Endodermal cell (in vitro differentiated cells): ENCODE measurements at regions not wholly inside any gene's neighbourhood (a gene's known extent, or its start where the extent isn't known, plus 50 kb on each side); places are given as distances from the start of the nearest gene placed in this dataset.

Source experiments
- DNase-seq: peaks from one replicate; pipeline ENCODE4 v3.0.0-alpha.2; 2017
- H3K27ac ChIP-seq: 2 replicates; pipeline ENCODE4 v1.5.1; 2013; ENCODE audit warnings: mild to moderate bottlenecking, low read depth, low read length, moderate library complexity
- H3K27me3 ChIP-seq: 2 replicates; pipeline ENCODE4 v1.6.1; 2013; ENCODE audit warnings: mild to moderate bottlenecking, low read length, moderate library complexity; ENCODE audit not compliant: insufficient read depth, control insufficient read depth, poor library complexity, severe bottlenecking
- H3K36me3 ChIP-seq: 2 replicates; pipeline ENCODE4 v1.7.0; 2013; ENCODE audit warnings: mild to moderate bottlenecking, low read length, moderate library complexity; ENCODE audit not compliant: control insufficient read depth, insufficient read depth
- H3K4me1 ChIP-seq: one replicate; pipeline ENCODE4 v1.7.0; 2013; ENCODE audit warnings: low read length; ENCODE audit not compliant: control insufficient read depth, insufficient read depth
- H3K4me3 ChIP-seq: 2 replicates; pipeline ENCODE4 v1.5.1; 2013; ENCODE audit warnings: mild to moderate bottlenecking, low read length, moderate library complexity
- H3K9ac ChIP-seq: 2 replicates; pipeline ENCODE4 v1.6.1; 2013; ENCODE audit warnings: mild to moderate bottlenecking, low read length, moderate library complexity; ENCODE audit not compliant: poor library complexity, severe bottlenecking; ENCODE audit errors: extremely low read depth
- H3K9me3 ChIP-seq: 2 replicates; pipeline ENCODE4 v1.6.1; 2013; ENCODE audit warnings: mild to moderate bottlenecking, low read length, moderate library complexity; ENCODE audit not compliant: control insufficient read depth
- H3K27ac Mint-ChIP-seq: 2 replicates; pipeline ENCODE4 v1.8.0; 2020; ENCODE audit warnings: mixed read lengths
- H3K27me3 Mint-ChIP-seq: 2 replicates; pipeline ENCODE4 v1.8.0; 2021; ENCODE audit warnings: mild to moderate bottlenecking, mixed read lengths; ENCODE audit not compliant: insufficient read depth
- H3K36me3 Mint-ChIP-seq: 2 replicates; pipeline ENCODE4 v1.8.0; 2020; ENCODE audit warnings: low read depth, mixed read lengths
- H3K4me1 Mint-ChIP-seq: 2 replicates; pipeline ENCODE4 v1.8.0; 2020; ENCODE audit warnings: mixed read lengths
- H3K4me3 Mint-ChIP-seq: 2 replicates; pipeline ENCODE4 v1.8.0; 2020; ENCODE audit warnings: mild to moderate bottlenecking, moderate library complexity, mixed read lengths
- H3K9me3 Mint-ChIP-seq: 2 replicates; pipeline ENCODE4 v1.8.0; 2020; ENCODE audit warnings: mild to moderate bottlenecking, mixed read lengths
- WGBS, 2 experiments: methylation state at CpG; one replicate each; pipeline versions ENCODE4 v1.1.5 to v1.1.7; 2013; ENCODE audit warnings: missing lambda C conversion rate in 2 of 2, mixed read lengths in 1 of 2; ENCODE audit not compliant: insufficient coverage in 1 of 2, insufficient read length in 1 of 2; 5-methylcytosine and 5-hydroxymethylcytosine counted together
- TF ChIP-seq, protein P1 (sequence below): fragments of 200-600 bp; sonication (generic); conservative IDR thresholded peaks from 2 replicates; pipeline ENCODE4 v1.5.0; 2021; ENCODE audit warnings: antibody characterized with exemption, mild to moderate bottlenecking

DNA sequence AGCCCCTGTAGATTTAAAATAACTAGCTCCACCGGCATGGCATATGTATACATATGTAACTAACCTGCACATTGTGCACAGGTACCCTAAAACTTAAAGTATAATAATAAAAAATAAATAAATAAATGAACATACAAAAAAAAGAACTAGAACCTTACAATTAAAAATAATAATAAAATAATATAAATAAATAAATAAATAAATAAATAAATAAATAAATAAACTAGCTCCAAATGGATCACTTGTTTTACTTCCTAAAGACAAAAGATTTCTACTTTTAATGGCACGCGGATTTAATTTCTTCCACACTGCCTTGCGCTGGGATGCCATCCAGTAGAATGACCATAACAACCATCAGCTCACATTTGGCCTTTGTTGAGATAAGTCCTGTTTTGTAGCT lies 141.0 kb upstream of the NRSN1 start:
- H3K4me3 Mint-ChIP-seq = no peak overlapping the region
- WGBS, 2 experiments = 97% methylated on average over 4 of the region's 4 CpGs; no CpG with 5 or more reads in 1 of the 2 experiments
- H3K9me3 Mint-ChIP-seq = no peaks in the 10 kb centered on the region
- H3K27me3 Mint-ChIP-seq = no peaks in the 10 kb centered on the region
- DNase-seq = no peak
- peaks cover 5% of the 10 kb centered on the region for H3K4me1 Mint-ChIP-seq
- no peaks in the 10 kb centered on the region for H3K4me1 ChIP-seq
- H3K27me3 ChIP-seq = no peaks in the 10 kb centered on the region
- H3K4me3 ChIP-seq = no peak overlapping the region
- H3K9me3 ChIP-seq = no peaks in the 10 kb centered on the region
- H3K27ac Mint-ChIP-seq = no peak overlapping the region
- no peaks in the 10 kb centered on the region for H3K36me3 Mint-ChIP-seq
- no peak overlapping the region for H3K9ac ChIP-seq
- no peak overlapping the region for H3K27ac ChIP-seq
- TF ChIP-seq, protein P1, sequence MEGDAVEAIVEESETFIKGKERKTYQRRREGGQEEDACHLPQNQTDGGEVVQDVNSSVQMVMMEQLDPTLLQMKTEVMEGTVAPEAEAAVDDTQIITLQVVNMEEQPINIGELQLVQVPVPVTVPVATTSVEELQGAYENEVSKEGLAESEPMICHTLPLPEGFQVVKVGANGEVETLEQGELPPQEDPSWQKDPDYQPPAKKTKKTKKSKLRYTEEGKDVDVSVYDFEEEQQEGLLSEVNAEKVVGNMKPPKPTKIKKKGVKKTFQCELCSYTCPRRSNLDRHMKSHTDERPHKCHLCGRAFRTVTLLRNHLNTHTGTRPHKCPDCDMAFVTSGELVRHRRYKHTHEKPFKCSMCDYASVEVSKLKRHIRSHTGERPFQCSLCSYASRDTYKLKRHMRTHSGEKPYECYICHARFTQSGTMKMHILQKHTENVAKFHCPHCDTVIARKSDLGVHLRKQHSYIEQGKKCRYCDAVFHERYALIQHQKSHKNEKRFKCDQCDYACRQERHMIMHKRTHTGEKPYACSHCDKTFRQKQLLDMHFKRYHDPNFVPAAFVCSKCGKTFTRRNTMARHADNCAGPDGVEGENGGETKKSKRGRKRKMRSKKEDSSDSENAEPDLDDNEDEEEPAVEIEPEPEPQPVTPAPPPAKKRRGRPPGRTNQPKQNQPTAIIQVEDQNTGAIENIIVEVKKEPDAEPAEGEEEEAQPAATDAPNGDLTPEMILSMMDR = no peak
- H3K36me3 ChIP-seq = no peaks in the 10 kb centered on the region

DNA sequence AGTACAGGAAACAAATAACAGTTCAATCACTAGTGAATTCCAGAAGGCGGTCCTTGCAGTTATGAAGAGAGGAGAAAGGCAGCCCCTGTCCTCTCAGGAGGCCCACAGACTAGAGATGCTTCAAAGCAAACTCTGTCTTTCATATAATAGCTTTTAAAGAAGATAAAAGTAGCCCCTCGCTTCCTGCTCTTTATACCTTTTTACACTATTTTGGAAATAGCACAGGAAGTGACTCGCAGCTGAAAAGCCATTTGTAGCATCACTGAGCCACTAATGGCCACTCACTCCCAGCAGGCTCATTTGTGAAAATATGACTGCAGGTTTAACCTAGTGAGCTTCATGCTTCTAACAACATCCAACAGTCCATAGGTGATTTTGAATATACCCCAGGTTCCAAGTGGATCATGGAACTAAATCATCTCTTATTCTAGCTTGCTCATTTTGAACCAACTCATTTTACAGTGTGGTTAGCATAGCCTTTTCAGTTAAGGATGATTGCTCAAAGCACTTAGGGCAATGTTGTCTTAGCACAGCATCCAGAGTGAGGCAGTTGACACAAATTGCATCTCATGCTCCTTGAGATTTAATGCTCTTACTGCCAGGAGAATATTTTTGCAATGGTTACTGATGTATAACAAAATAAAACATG lies 136.0 kb upstream of the NRSN1 start:
- Histone ChIP-seq H3K27me3 (no peaks in the 10 kb centered on the region), H3K9me3 (no peaks in the 10 kb centered on the region), H3K4me3 (no peak overlapping the region), H3K9ac (no peak overlapping the region), H3K4me1 (no peaks in the 10 kb centered on the region), H3K36me3 (no peaks in the 10 kb centered on the region), H3K27ac (no peak overlapping the region)
- Mint-ChIP-seq H3K27ac (no peak overlapping the region), H3K27me3 (no peaks in the 10 kb centered on the region), H3K36me3 (no peaks in the 10 kb centered on the region), H3K4me1 (no peaks in the 10 kb centered on the region), H3K4me3 (no peak overlapping the region), H3K9me3 (peaks cover 3% of the 10 kb centered on the region)
- TF ChIP-seq, protein P1 = no peak
- no peak for DNase-seq
- 82 to 92% methylated on average over 2 to 3 of the region's 3 CpGs for WGBS, 2 experiments

DNA sequence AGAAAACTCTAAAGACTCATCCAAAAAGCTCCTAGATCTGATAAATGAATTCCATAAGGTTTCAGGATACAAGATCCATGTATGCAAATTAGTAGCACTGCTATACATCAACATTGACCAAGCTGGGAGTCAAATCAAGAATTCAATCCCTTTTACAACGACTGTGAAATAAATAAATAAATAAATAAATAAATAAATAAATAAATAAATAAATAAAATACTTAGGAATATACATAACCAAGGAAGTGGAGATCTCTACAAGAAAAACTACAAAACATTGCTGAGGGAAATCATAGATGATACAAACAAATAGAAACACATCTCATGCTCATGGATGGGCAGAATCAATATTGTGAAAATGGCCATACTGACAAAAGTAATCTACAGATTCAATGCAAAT lies 132.0 kb upstream of the NRSN1 start:
- TF ChIP-seq, protein P1 = no peak
- H3K36me3 Mint-ChIP-seq = no peaks in the 10 kb centered on the region
- H3K9me3 ChIP-seq = no peaks in the 10 kb centered on the region
- no peaks in the 10 kb centered on the region for H3K36me3 ChIP-seq
- H3K9ac ChIP-seq = no peak overlapping the region
- DNase-seq = no peak
- H3K4me3 ChIP-seq = no peak overlapping the region
- peaks cover 15% of the 10 kb centered on the region for H3K9me3 Mint-ChIP-seq
- no peak overlapping the region for H3K4me3 Mint-ChIP-seq
- H3K27ac Mint-ChIP-seq = no peak overlapping the region
- H3K27me3 ChIP-seq = no peaks in the 10 kb centered on the region
- WGBS, 2 experiments = no CpG with 5 or more reads among the region's 1 CpG
- no peaks in the 10 kb centered on the region for H3K4me1 Mint-ChIP-seq
- no peaks in the 10 kb centered on the region for H3K27me3 Mint-ChIP-seq
- H3K4me1 ChIP-seq = no peaks in the 10 kb centered on the region
- no peak overlapping the region for H3K27ac ChIP-seq
